IPS DF 4.7 (cell line): ENCODE measurements at regions not wholly inside any gene's neighbourhood (a gene's known extent, or its start where the extent isn't known, plus 50 kb on each side); places are given as distances from the start of the nearest gene placed in this dataset.

Experiments used
- DNase-seq: peaks from one replicate; pipeline ENCODE4 v3.0.0-alpha.2; 2013; ENCODE audit warnings: low spot score; ENCODE audit errors: extremely low read depth

GRCh38 chr10:30793093-30793492, 163.5 kb upstream of the LYZL2 start:
- DNase-seq, result no peak

- DNase-seq, result no peak
These were observed 162.5 kb upstream of the LYZL2 start for GRCh38 chr10:30792025-30792424.

- DNase-seq, result no peak
These were observed 161.7 kb upstream of the LYZL2 start for GRCh38 chr10:30791197-30791611.

GRCh38 chr10:30789806-30790205, 160.3 kb upstream of the LYZL2 start:
- DNase-seq, result no peak

GRCh38 chr10:30788307-30788706, 158.8 kb upstream of the LYZL2 start:
- DNase-seq, result no peak

- no peak for DNase-seq
These were observed 157.4 kb upstream of the LYZL2 start for GRCh38 chr10:30786906-30787305.

GRCh38 chr10:30786131-30786530, 156.6 kb upstream of the LYZL2 start:
- DNase-seq, result no peak

- peak; percentile 51 for DNase-seq
These were observed 155.5 kb upstream of the LYZL2 start for GRCh38 chr10:30784897-30785605.

GRCh38 chr10:30784524-30784896, 155.0 kb upstream of the LYZL2 start:
- DNase-seq, result no peak

GRCh38 chr10:30783939-30784501, 154.5 kb upstream of the LYZL2 start:
- peak; percentile 66 for DNase-seq

GRCh38 chr10:30782537-30783461, 153.2 kb upstream of the LYZL2 start:
- DNase-seq, result no peak

- no peak for DNase-seq
These were observed 152.6 kb upstream of the LYZL2 start for GRCh38 chr10:30782157-30782536.

- DNase-seq, result no peak
These were observed 152.1 kb upstream of the LYZL2 start for GRCh38 chr10:30781670-30782121.

- no peak for DNase-seq
These were observed 149.2 kb upstream of the LYZL2 start for GRCh38 chr10:30778769-30779168.

GRCh38 chr10:30775779-30776591, 146.4 kb upstream of the LYZL2 start:
- no peak for DNase-seq

- no peak for DNase-seq
These were observed 144.7 kb upstream of the LYZL2 start for GRCh38 chr10:30774261-30774660.

GRCh38 chr10:30773501-30773900, 143.9 kb upstream of the LYZL2 start:
- no peak for DNase-seq

- DNase-seq, result no peak
These were observed 141.3 kb upstream of the LYZL2 start for GRCh38 chr10:30770816-30771215.

- DNase-seq, result no peak
These were observed 140.7 kb upstream of the LYZL2 start for GRCh38 chr10:30770229-30770628.

GRCh38 chr10:30769361-30769760, 139.8 kb upstream of the LYZL2 start:
- DNase-seq, result no peak

GRCh38 chr10:30765616-30766015, 136.1 kb upstream of the LYZL2 start:
- no peak for DNase-seq
